ENCODE measurements at regions not wholly inside any gene's neighbourhood (a gene's known extent, or its start where the extent isn't known, plus 50 kb on each side); places are given as distances from the start of the nearest gene placed in this dataset.
"Not testable (repeated sequence)": the region's sequence is repeated elsewhere in the genome, so short reads cannot be mapped to it uniquely, and the experiment has no call there.

DNA sequence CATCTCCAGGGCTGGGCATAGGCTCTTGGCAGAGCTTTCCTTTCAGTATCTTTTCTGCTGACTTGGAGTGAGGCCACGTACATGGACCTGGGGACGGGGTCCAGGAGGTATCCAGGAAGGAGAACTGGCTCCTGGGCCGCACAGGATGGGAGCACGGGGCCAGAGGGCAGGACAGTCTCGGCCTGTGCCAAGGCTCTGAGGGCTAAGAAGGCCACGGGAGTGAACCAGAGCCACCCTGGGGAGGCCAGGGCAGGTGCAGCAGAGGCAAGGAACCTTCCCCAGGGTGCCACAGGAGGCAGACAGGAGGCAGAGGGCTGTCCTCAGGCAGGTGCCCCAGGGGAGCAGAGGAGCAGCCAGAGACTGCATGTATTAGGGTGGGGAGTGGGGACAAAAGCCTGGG, 50.3 kb downstream of the PLXNA1 start:
- DNase-seq: no peak

DNA sequence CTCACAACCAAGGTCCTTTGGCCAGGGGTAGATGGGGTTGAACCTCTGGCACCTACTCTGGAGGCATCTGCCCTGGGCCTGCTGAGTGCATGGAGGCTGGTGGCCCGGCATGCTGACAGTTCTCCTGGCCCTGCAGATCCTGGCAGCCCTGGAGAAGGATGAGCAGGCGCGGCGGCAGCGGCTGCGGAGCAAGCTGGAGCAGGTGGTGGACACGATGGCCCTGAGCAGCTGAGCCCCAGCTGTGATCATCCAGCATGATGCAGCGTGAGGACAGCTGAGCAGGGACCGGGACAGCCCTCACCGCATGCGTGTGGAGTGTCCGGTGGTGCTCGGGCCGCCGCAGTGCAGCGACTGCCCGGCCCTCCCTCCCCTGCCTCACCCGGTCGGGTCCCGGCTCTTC, 50.9 kb downstream of the PLXNA1 start:
- DNase-seq: no peak

GRCh38 chr3:127034195-127034989, 51.5 kb downstream of the PLXNA1 start:
- no peak for DNase-seq

GRCh38 chr3:127034990-127035652, 52.2 kb downstream of the PLXNA1 start:
- no peak for DNase-seq

- peak; percentile 87 for DNase-seq
Observed at GRCh38 chr3:127035677-127036076, 52.8 kb downstream of the PLXNA1 start.

- no peak for DNase-seq
Observed at GRCh38 chr3:127036209-127037020, 53.5 kb downstream of the PLXNA1 start.

DNA sequence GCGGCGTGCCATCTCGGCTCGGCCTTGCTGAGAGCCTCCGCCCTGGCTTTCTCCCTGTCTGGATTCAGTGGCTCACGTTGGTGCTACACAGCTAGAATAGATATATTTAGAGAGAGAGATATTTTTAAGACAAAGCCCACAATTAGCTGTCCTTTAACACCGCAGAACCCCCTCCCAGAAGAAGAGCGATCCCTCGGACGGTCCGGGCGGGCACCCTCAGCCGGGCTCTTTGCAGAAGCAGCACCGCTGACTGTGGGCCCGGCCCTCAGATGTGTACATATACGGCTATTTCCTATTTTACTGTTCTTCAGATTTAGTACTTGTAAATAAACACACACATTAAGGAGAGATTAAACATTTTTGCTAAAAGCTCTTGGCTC, 54.1 kb downstream of the PLXNA1 start:
- DNase-seq: no peak

DNA sequence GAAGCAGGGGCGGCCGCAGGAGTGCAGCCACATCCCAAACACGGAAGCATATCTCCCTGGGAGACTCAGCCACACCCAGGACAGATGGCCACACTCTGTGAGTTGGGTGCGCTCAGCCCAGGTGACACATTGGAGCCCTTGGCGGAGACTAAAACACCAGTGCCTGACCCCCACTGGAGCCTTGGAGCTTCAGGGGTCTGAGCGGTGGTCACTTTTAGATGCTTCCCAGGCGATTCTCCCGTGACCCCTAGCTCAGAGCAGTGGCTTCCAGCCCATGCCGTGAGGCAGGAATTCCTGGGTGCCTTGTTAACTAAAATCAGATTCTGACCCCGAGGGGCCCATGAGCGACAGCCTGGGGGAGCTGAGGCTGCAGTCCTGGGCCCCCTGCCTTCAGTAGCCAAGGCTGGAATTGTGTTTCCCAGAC, 54.5 kb downstream of the PLXNA1 start:
- no peak for DNase-seq

DNA sequence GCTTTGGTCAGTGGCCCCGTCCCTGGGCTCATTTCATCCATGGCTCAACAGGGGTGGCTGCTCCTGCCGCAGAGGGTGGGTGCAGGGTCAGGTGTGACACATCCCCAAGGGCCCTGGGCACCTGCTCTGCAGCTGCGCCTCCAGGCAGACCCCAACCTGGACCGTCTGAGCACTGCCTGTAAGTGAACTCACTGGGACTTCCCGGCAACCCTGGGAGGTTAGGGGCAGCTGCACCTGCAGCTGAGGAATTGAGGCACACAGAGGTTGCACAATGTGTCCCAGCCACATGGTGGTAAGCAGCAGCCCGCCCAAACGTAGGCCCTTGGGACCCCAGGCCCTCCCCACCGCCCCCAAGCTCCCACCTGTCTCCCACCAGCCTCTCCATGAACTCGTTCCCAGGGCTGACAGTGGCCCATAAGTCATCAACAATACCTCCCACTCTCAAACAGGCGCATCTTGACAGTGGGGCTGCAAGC, 55.1 kb downstream of the PLXNA1 start:
- DNase-seq: no peak

DNA sequence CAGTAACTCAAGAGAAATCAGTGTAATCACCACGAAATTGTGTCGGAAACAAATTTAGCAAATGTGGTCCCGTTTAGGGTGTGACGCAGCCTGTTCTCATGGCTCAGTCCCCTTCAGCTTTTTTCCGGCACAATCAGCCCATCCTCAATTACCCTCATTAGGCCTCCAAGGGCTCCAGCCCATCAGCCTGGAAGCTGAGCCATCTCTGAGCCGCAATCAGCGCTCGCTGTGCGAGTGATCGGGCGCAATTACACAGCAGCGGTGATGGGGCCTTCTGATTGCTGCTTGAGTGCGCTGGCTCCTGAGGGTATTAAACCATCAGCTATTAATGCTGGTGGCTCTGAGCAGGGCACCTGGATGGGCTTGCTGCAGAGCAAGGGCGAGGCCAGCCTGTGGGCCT, 55.6 kb downstream of the PLXNA1 start:
- no peak for DNase-seq

DNA sequence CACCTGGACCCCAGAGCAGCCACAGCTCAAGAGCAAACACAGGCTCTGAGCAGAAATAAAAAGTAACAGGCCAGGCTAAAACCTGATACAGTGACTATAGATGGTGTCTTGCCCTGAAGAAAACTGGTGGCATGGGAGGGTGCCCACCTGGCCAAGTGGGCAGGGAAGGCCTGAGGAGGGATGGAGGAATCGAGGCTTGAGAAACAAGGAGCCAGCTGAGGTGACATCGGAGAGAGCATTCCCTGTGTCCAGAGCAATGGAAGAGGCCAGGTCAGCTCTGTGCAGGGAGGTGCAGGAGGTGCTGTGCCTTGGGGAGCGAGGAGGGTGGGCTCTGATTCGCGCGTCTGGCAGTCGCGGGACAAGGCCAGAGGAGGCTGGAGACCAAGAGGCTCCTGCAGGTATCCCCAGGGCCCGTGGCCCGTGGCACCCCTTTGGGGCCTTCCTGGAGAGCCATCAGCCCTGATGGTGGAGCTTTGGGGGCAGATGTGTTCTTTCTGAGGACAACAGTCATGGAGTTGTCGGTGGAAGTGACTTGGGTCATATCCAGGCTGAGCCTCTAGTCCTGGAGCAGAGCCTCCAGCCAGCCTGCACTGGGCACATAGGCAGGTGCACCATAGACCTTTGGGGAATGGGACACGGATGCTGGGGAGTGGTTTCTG, 56.1 kb downstream of the PLXNA1 start:
- no peak for DNase-seq

- DNase-seq: no peak
Observed at GRCh38 chr3:127039719-127040118, 56.8 kb downstream of the PLXNA1 start.

DNA sequence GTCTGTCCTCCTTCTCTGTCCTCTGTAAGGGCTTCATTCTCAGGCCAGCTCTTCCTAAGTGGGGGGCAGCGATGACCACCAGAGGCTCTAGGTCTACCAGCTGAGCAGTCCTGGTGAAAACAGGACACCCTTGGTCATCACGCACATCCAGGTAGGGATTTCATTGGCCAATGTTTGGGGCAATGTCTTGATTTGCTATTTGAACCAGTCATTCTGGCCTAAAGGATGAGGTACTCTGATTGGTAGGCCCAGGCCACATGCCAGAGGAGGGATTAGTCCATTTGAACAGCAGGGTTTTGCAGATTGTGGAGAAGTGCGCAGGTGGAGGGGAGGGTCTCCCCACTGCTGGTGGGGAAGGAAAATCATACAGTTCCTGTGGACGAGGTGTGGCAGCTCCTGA, 57.3 kb downstream of the PLXNA1 start:
- no peak for DNase-seq

DNA sequence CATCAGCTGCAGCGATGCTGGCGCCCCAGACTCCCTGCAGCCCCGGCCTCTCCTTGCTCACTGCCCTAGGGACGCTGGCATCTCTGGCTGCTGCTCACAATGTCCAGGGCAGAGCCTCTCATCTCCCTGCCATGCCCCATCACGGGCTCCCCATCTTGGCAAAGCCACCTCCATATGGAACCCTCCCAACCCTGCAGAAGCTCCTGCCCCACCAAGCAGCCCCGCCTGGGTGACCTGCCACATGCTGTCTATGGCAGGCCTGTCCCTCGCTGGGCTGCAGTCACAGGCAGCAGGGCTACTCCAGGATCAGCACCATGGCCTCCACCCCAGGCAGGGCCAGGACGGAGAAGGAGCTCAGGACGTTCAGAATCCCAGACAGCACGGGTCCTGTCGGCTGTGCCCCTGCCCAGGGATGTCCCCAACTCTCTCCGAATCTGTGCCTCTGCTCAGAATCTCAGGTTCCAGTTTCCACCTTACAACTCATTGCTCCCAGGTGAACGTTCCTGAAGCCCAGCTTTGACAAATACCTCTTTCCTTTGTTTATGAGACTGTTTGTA, 58.4 kb downstream of the PLXNA1 start:
- DNase-seq: no peak

GRCh38 chr3:127041933-127042332, 59.0 kb downstream of the PLXNA1 start:
- no peak for DNase-seq

DNA sequence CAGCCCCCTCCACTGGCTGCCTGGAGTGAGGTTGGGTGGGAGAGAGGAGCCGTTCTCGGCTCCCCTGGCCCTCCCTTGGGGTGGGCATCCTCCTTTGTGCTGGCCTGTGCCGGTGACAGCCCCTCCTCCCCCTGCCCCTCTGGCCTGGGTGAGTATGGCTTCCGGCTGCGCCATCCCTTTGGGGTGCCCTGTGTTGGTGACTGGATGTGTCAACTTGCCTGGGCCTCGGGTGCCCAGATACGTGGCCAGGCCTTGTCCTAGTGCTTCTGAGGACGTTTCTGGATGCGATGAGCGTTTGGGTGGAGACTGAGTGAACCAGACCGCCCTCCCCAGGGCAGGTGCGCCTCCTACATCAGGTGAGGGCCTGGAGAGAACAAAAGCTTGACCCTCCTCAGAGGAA, 59.7 kb downstream of the PLXNA1 start:
- no peak for DNase-seq

GRCh38 chr3:127043041-127043641, 60.2 kb downstream of the PLXNA1 start:
- DNase-seq: no peak

GRCh38 chr3:127043731-127044510, 61.0 kb downstream of the PLXNA1 start:
- no peak for DNase-seq

- DNase-seq: no peak
Observed at GRCh38 chr3:127044996-127045395, 62.1 kb downstream of the PLXNA1 start.

GRCh38 chr3:127045435-127046045, 62.6 kb downstream of the PLXNA1 start:
- DNase-seq: no peak

- DNase-seq: not testable (repeated sequence)
Observed at GRCh38 chr3:127046690-127047089, 63.8 kb downstream of the PLXNA1 start.

All from inflammatory macrophage treated with lipopolysaccharide for 4 hours (primary cell).